Skin of body (tissue), 1 donor: ENCODE measurements at regions not wholly inside any gene's neighbourhood (a gene's known extent, or its start where the extent isn't known, plus 50 kb on each side); places are given as distances from the start of the nearest gene placed in this dataset.
A peak's percentile ranks its signal among the peaks of the same experiment; 100 is the strongest.
"Not testable (repeated sequence)": the region's sequence is repeated elsewhere in the genome, so short reads cannot be mapped to it uniquely, and the experiment has no call there.

Experiments
- DNase-seq: peaks from one replicate; lab custom pipeline; 2025; lab: John Stamatoyannopoulos, UW

GRCh38 chr7:42572056-42572455 lies 335.0 kb upstream of the GLI3 start:
- no peak for DNase-seq

GRCh38 chr7:42570944-42571343 lies 333.9 kb upstream of the GLI3 start:
- no peak for DNase-seq

- no peak for DNase-seq
Measured at GRCh38 chr7:42567051-42567450, 330.0 kb upstream of the GLI3 start.

GRCh38 chr7:42561797-42562196 lies 324.8 kb upstream of the GLI3 start:
- no peak for DNase-seq

GRCh38 chr7:42560866-42561265 lies 323.9 kb upstream of the GLI3 start:
- DNase-seq, result no peak

GRCh38 chr7:42554932-42555331 lies 317.9 kb upstream of the GLI3 start:
- not testable (repeated sequence) for DNase-seq

GRCh38 chr7:42552227-42552626 lies 315.2 kb upstream of the GLI3 start:
- peak; percentile 22 for DNase-seq

GRCh38 chr7:42550706-42551470 lies 313.9 kb upstream of the GLI3 start:
- DNase-seq, result peak; percentile 86

GRCh38 chr7:42549866-42550485 lies 313.0 kb upstream of the GLI3 start:
- no peak for DNase-seq

GRCh38 chr7:42548816-42549611 lies 312.0 kb upstream of the GLI3 start:
- no peak for DNase-seq

- no peak for DNase-seq
Measured at GRCh38 chr7:42545049-42545724, 308.2 kb upstream of the GLI3 start.

GRCh38 chr7:42543953-42544352 lies 306.9 kb upstream of the GLI3 start:
- no peak for DNase-seq

- DNase-seq, result not testable (repeated sequence)
Measured at GRCh38 chr7:42542446-42542845, 305.4 kb upstream of the GLI3 start.

- DNase-seq, result no peak
Measured at GRCh38 chr7:42534441-42534840, 297.4 kb upstream of the GLI3 start.

- no peak for DNase-seq
Measured at GRCh38 chr7:42527004-42527403, 290.0 kb upstream of the GLI3 start.

- DNase-seq, result no peak
Measured at GRCh38 chr7:42522227-42522991, 285.4 kb upstream of the GLI3 start.

GRCh38 chr7:42511027-42511426 lies 274.0 kb upstream of the GLI3 start:
- DNase-seq, result no peak

GRCh38 chr7:42506097-42506496 lies 269.1 kb upstream of the GLI3 start:
- no peak for DNase-seq

- no peak for DNase-seq
Measured at GRCh38 chr7:42502022-42502421, 265.0 kb upstream of the GLI3 start.

- no peak for DNase-seq
Measured at GRCh38 chr7:42495256-42495655, 258.2 kb upstream of the GLI3 start.

- DNase-seq, result no peak
Measured at GRCh38 chr7:42494736-42495135, 257.7 kb upstream of the GLI3 start.
